ENCODE measurements at regions not wholly inside any gene's neighbourhood (a gene's known extent, or its start where the extent isn't known, plus 50 kb on each side); places are given as distances from the start of the nearest gene placed in this dataset.

GRCh38 chr13:55602784-55603183, 1537.9 kb upstream of the PRR20A start:
- ATAC-seq (ENCODE audit: insufficient read depth, low FRiP score): no peak
- no peaks in the 10 kb centered on the region for H3K36me3 ChIP-seq (ENCODE audit: control insufficient read depth in 4 of 4, insufficient read depth in 4 of 4, low read length in 4 of 4)
- H3K4me3 ChIP-seq: no peak overlapping the region
- no peak for TF ChIP-seq CTCF (IDR thresholded peaks at IDR 0.05; ENCODE audit: control extremely low read depth, extremely low read depth)
- no peak overlapping the region for H3K9ac ChIP-seq (ENCODE audit: insufficient read depth in 1 of 2, low read length in 2 of 2)
- H3K9me3 ChIP-seq (ENCODE audit: control insufficient read depth in 4 of 4, insufficient read depth in 3 of 4, low read length in 3 of 4): no peaks in the 10 kb centered on the region
- H3K4me1 ChIP-seq (ENCODE audit: control insufficient read depth in 5 of 5, insufficient read depth in 5 of 5, low read length in 5 of 5): no peaks in the 10 kb centered on the region
- 80 to 85% methylated on average over 1 of the region's 1 CpG for WGBS, 2 donors
- no peak for DNase-seq
- no peak overlapping the region for H3K27ac ChIP-seq (ENCODE audit: low read depth in 1 of 2, low read length in 1 of 2)
- no peaks in the 10 kb centered on the region for H3K27me3 ChIP-seq (ENCODE audit: control insufficient read depth in 3 of 3, insufficient read depth in 3 of 3, low read length in 2 of 3)

GRCh38 chr13:55606045-55606665, 1534.6 kb upstream of the PRR20A start:
- Histone ChIP-seq H3K27ac (ENCODE audit: low read depth in 1 of 2, low read length in 1 of 2) (no peak overlapping the region), H3K4me1 (ENCODE audit: control insufficient read depth in 5 of 5, insufficient read depth in 5 of 5, low read length in 5 of 5) (no peaks in the 10 kb centered on the region), H3K9ac (ENCODE audit: insufficient read depth in 1 of 2, low read length in 2 of 2) (no peak overlapping the region), H3K27me3 (ENCODE audit: control insufficient read depth in 3 of 3, insufficient read depth in 3 of 3, low read length in 2 of 3) (no peaks in the 10 kb centered on the region), H3K9me3 (ENCODE audit: control insufficient read depth in 4 of 4, insufficient read depth in 3 of 4, low read length in 3 of 4) (peaks cover 0 to under 1% (median 0%) of the 10 kb centered on the region in 4 donors), H3K36me3 (ENCODE audit: control insufficient read depth in 4 of 4, insufficient read depth in 4 of 4, low read length in 4 of 4) (no peaks in the 10 kb centered on the region), H3K4me3 (no peak overlapping the region)
- 94 to 96% methylated on average over 20 of the region's 20 CpGs for whole genome bisulfite sequencing, 2 donors
- no peak for TF ChIP-seq CTCF (IDR thresholded peaks at IDR 0.05; ENCODE audit: control extremely low read depth, extremely low read depth)
- ATAC-seq (ENCODE audit: insufficient read depth, low FRiP score) (no peak), DNase-seq (no peak)

- Histone ChIP-seq H3K27ac (ENCODE audit: low read depth in 1 of 2, low read length in 1 of 2) (no peak overlapping the region), H3K27me3 (ENCODE audit: control insufficient read depth in 3 of 3, insufficient read depth in 3 of 3, low read length in 2 of 3) (no peaks in the 10 kb centered on the region), H3K4me3 (no peak overlapping the region), H3K9ac (ENCODE audit: insufficient read depth in 1 of 2, low read length in 2 of 2) (no peak overlapping the region), H3K36me3 (ENCODE audit: control insufficient read depth in 4 of 4, insufficient read depth in 4 of 4, low read length in 4 of 4) (no peaks in the 10 kb centered on the region), H3K4me1 (ENCODE audit: control insufficient read depth in 5 of 5, insufficient read depth in 5 of 5, low read length in 5 of 5) (no peaks in the 10 kb centered on the region), H3K9me3 (ENCODE audit: control insufficient read depth in 4 of 4, insufficient read depth in 3 of 4, low read length in 3 of 4) (peaks cover 0 to 2% (median under 1%) of the 10 kb centered on the region in 4 donors)
- ATAC-seq (ENCODE audit: insufficient read depth, low FRiP score) (no peak), DNase-seq (no peak)
- TF ChIP-seq CTCF (IDR thresholded peaks at IDR 0.05; ENCODE audit: control extremely low read depth, extremely low read depth): no peak
- WGBS, 2 donors: 77 to 88% methylated on average over 4 of the region's 4 CpGs
These were observed 1527.1 kb upstream of the PRR20A start for GRCh38 chr13:55613429-55614187.

All from lung (tissue), 11 donors.